ENCODE measurements at regions not wholly inside any gene's neighbourhood (a gene's known extent, or its start where the extent isn't known, plus 50 kb on each side); places are given as distances from the start of the nearest gene placed in this dataset.
"Not testable (repeated sequence)": the region's sequence is repeated elsewhere in the genome, so short reads cannot be mapped to it uniquely, and the experiment has no call there.

- H3K4me3 ChIP-seq (ENCODE audit: low read length): no peak overlapping the region
- no peaks in the 10 kb centered on the region for H3K4me1 ChIP-seq (ENCODE audit: low read length)
- H3K36me3 ChIP-seq (ENCODE audit: insufficient read depth, low read length): no peaks in the 10 kb centered on the region
- DNase-seq: no peak
- H2AFZ ChIP-seq (ENCODE audit: low read length): no peak overlapping the region
- no peak overlapping the region for H3K27ac ChIP-seq (ENCODE audit: low read length)
- no peak overlapping the region for H3K4me2 ChIP-seq (ENCODE audit: low read depth, low read length, poor library complexity, severe bottlenecking)
- no peaks in the 10 kb centered on the region for H3K9me2 ChIP-seq (replicated peaks; ENCODE audit: insufficient read depth, low read length)
- no peaks in the 10 kb centered on the region for H4K20me1 ChIP-seq (ENCODE audit: insufficient read depth, low read depth, low read length)
- H3K9me3 ChIP-seq (ENCODE audit: low read length): peaks cover 2% of the 10 kb centered on the region; the same call in 1 of the 2 replicates
- H3K9ac ChIP-seq (ENCODE audit: low read length): no peak overlapping the region
- no peaks in the 10 kb centered on the region for H3K79me2 ChIP-seq (ENCODE audit: low read length)
- no peaks in the 10 kb centered on the region for H3K27me3 ChIP-seq (ENCODE audit: low read length)
Observed at GRCh38 chr7:82599895-82600294, 156.3 kb upstream of the CACNA2D1 start.

DNA sequence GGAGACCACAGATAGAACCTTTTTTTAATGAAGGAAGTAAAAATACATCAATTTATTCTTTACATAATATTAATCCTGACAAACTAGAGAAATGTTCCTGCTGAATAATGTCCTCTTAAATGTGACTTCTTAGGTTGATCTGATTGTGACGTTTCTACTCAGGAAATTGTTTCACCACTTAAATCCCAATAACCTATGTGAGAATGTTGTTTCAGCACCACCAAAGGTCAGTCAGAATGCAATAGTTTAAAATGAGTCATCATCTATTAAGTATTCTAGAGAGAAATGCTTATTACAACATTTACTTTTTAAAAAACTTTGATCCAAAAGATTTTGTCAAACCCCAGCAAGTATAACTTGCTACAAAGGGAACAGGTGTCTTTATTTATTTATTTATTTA is 155.4 kb upstream of the CACNA2D1 start:
- Histone ChIP-seq H3K79me2 (ENCODE audit: low read length) (no peaks in the 10 kb centered on the region), H2AFZ (ENCODE audit: low read length) (no peak overlapping the region), H3K4me3 (ENCODE audit: low read length) (no peak overlapping the region), H3K27me3 (ENCODE audit: low read length) (no peaks in the 10 kb centered on the region), H3K36me3 (ENCODE audit: insufficient read depth, low read length) (no peaks in the 10 kb centered on the region), H3K9me3 (ENCODE audit: low read length) (peaks cover 6% of the 10 kb centered on the region), H3K9me2 (replicated peaks; ENCODE audit: insufficient read depth, low read length) (no peaks in the 10 kb centered on the region), H4K20me1 (ENCODE audit: insufficient read depth, low read depth, low read length) (no peaks in the 10 kb centered on the region), H3K27ac (ENCODE audit: low read length) (no peak overlapping the region), H3K9ac (ENCODE audit: low read length) (no peak overlapping the region), H3K4me2 (ENCODE audit: low read depth, low read length, poor library complexity, severe bottlenecking) (no peak overlapping the region), H3K4me1 (ENCODE audit: low read length) (no peaks in the 10 kb centered on the region)
- no peak for DNase-seq

DNA sequence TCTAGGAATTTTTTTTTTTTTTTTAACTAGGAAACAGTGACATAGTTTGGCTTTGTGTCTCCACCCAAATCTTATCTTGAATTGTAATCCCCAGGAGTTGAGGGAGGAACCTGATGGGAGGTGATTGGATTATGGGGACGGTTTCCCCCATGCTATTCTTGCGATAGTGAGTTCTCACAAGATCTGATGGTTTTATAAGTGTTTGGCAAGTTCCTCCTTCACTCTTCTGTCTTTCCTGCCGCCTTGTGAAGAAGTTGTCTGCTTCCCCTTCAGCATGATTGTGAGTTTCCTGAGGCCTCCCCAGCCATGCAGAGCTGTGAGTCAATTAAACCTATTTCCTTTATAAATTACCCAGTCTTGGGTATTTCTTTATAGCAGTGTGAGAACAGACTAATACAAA is 152.2 kb upstream of the CACNA2D1 start:
- DNase-seq; H3K4me1 ChIP-seq (ENCODE audit: low read length); H3K9ac ChIP-seq (ENCODE audit: low read length); H3K9me3 ChIP-seq (ENCODE audit: low read length); H3K36me3 ChIP-seq (ENCODE audit: insufficient read depth, low read length); H2AFZ ChIP-seq (ENCODE audit: low read length); H3K4me3 ChIP-seq (ENCODE audit: low read length); H3K27ac ChIP-seq (ENCODE audit: low read length); H3K27me3 ChIP-seq (ENCODE audit: low read length); H4K20me1 ChIP-seq (ENCODE audit: insufficient read depth, low read depth, low read length); H3K4me2 ChIP-seq (ENCODE audit: low read depth, low read length, poor library complexity, severe bottlenecking); H3K79me2 ChIP-seq (ENCODE audit: low read length); H3K9me2 ChIP-seq (replicated peaks; ENCODE audit: insufficient read depth, low read length): not testable (repeated sequence)

GRCh38 chr7:82595176-82595575 is 151.6 kb upstream of the CACNA2D1 start:
- no peak overlapping the region for H3K4me2 ChIP-seq (ENCODE audit: low read depth, low read length, poor library complexity, severe bottlenecking)
- H3K4me3 ChIP-seq (ENCODE audit: low read length): no peak overlapping the region
- H3K4me1 ChIP-seq (ENCODE audit: low read length): no peaks in the 10 kb centered on the region

DNA sequence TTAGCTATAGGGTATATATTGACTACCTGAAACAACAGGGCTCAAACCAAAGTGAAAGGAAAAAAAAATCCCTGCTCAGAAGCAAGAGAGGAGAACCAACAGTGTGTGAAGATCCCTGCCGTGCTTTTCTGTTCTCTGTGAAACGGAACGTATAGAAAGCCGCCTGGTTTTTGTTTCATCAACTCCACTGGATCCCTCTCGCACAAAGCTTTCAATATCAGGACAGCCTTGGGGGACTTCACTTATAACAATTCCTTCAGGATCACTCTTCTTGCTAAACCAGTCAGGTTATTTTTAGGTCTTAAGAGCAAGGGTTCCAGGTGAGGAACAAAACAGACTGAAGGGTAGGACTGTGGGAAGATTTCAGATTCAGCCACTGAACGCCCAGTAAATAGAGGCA is 151.1 kb upstream of the CACNA2D1 start:
- Histone ChIP-seq H3K27me3 (ENCODE audit: low read length) (no peaks in the 10 kb centered on the region), H2AFZ (ENCODE audit: low read length) (no peak overlapping the region)

More at GRCh38 chr7:82595176-82595575, 151.6 kb upstream of the CACNA2D1 start:
- Histone ChIP-seq H3K79me2 (ENCODE audit: low read length) (no peaks in the 10 kb centered on the region), H4K20me1 (ENCODE audit: insufficient read depth, low read depth, low read length) (no peaks in the 10 kb centered on the region), H3K9ac (ENCODE audit: low read length) (no peak overlapping the region), H3K27ac (ENCODE audit: low read length) (no peak overlapping the region), H2AFZ (ENCODE audit: low read length) (no peak overlapping the region), H3K27me3 (ENCODE audit: low read length) (no peaks in the 10 kb centered on the region), H3K9me3 (ENCODE audit: low read length) (peaks cover 6% of the 10 kb centered on the region), H3K9me2 (replicated peaks; ENCODE audit: insufficient read depth, low read length) (no peaks in the 10 kb centered on the region), H3K36me3 (ENCODE audit: insufficient read depth, low read length) (no peaks in the 10 kb centered on the region)
- DNase-seq: no peak

GRCh38 chr7:82593780-82594179 is 150.2 kb upstream of the CACNA2D1 start:
- no peaks in the 10 kb centered on the region for H3K36me3 ChIP-seq (ENCODE audit: insufficient read depth, low read length)
- DNase-seq: no peak
- no peak overlapping the region for H3K4me2 ChIP-seq (ENCODE audit: low read depth, low read length, poor library complexity, severe bottlenecking)
- no peaks in the 10 kb centered on the region for H4K20me1 ChIP-seq (ENCODE audit: insufficient read depth, low read depth, low read length)
- no peak overlapping the region for H3K4me3 ChIP-seq (ENCODE audit: low read length)
- H3K9me2 ChIP-seq (replicated peaks; ENCODE audit: insufficient read depth, low read length): no peaks in the 10 kb centered on the region
- H3K27me3 ChIP-seq (ENCODE audit: low read length): no peaks in the 10 kb centered on the region
- H3K79me2 ChIP-seq (ENCODE audit: low read length): no peaks in the 10 kb centered on the region
- peaks cover 8% of the 10 kb centered on the region for H3K9me3 ChIP-seq (ENCODE audit: low read length)
- H2AFZ ChIP-seq (ENCODE audit: low read length): no peak overlapping the region
- H3K4me1 ChIP-seq (ENCODE audit: low read length): no peaks in the 10 kb centered on the region
- H3K9ac ChIP-seq (ENCODE audit: low read length): no peak overlapping the region
- H3K27ac ChIP-seq (ENCODE audit: low read length): no peak overlapping the region

More for the DNA sequence above, 151.1 kb upstream of the CACNA2D1 start:
- no peak overlapping the region for H3K27ac ChIP-seq (ENCODE audit: low read length)
- DNase-seq: no peak
- H3K79me2 ChIP-seq (ENCODE audit: low read length): no peaks in the 10 kb centered on the region
- H3K9ac ChIP-seq (ENCODE audit: low read length): no peak overlapping the region
- H3K4me1 ChIP-seq (ENCODE audit: low read length): no peaks in the 10 kb centered on the region
- H3K9me3 ChIP-seq (ENCODE audit: low read length): peaks cover 6% of the 10 kb centered on the region
- H3K4me2 ChIP-seq (ENCODE audit: low read depth, low read length, poor library complexity, severe bottlenecking): no peak overlapping the region
- no peaks in the 10 kb centered on the region for H3K9me2 ChIP-seq (replicated peaks; ENCODE audit: insufficient read depth, low read length)
- H4K20me1 ChIP-seq (ENCODE audit: insufficient read depth, low read depth, low read length): no peaks in the 10 kb centered on the region
- H3K36me3 ChIP-seq (ENCODE audit: insufficient read depth, low read length): no peaks in the 10 kb centered on the region
- H3K4me3 ChIP-seq (ENCODE audit: low read length): no peak overlapping the region

- H3K9me3 ChIP-seq (ENCODE audit: low read length): peaks cover 8% of the 10 kb centered on the region
- H3K9ac ChIP-seq (ENCODE audit: low read length): no peak overlapping the region
- no peak overlapping the region for H3K27ac ChIP-seq (ENCODE audit: low read length)
- no peaks in the 10 kb centered on the region for H3K36me3 ChIP-seq (ENCODE audit: insufficient read depth, low read length)
- H4K20me1 ChIP-seq (ENCODE audit: insufficient read depth, low read depth, low read length): no peaks in the 10 kb centered on the region
- H3K79me2 ChIP-seq (ENCODE audit: low read length): no peaks in the 10 kb centered on the region
- no peak for DNase-seq
- no peaks in the 10 kb centered on the region for H3K27me3 ChIP-seq (ENCODE audit: low read length)
- H2AFZ ChIP-seq (ENCODE audit: low read length): no peak overlapping the region
- no peaks in the 10 kb centered on the region for H3K4me1 ChIP-seq (ENCODE audit: low read length)
- H3K9me2 ChIP-seq (replicated peaks; ENCODE audit: insufficient read depth, low read length): no peaks in the 10 kb centered on the region
- H3K4me3 ChIP-seq (ENCODE audit: low read length): no peak overlapping the region
- no peak overlapping the region for H3K4me2 ChIP-seq (ENCODE audit: low read depth, low read length, poor library complexity, severe bottlenecking)
Observed at GRCh38 chr7:82592416-82592815, 148.8 kb upstream of the CACNA2D1 start.

GRCh38 chr7:82579047-82579446 is 135.5 kb upstream of the CACNA2D1 start:
- no peaks in the 10 kb centered on the region for H3K9me3 ChIP-seq (ENCODE audit: low read length)
- no peak overlapping the region for H3K9ac ChIP-seq (ENCODE audit: low read length)
- H4K20me1 ChIP-seq (ENCODE audit: insufficient read depth, low read depth, low read length): no peaks in the 10 kb centered on the region
- H3K27me3 ChIP-seq (ENCODE audit: low read length): no peaks in the 10 kb centered on the region
- H3K9me2 ChIP-seq (replicated peaks; ENCODE audit: insufficient read depth, low read length): no peaks in the 10 kb centered on the region
- no peaks in the 10 kb centered on the region for H3K36me3 ChIP-seq (ENCODE audit: insufficient read depth, low read length)
- no peak for DNase-seq
- H3K79me2 ChIP-seq (ENCODE audit: low read length): no peaks in the 10 kb centered on the region
- no peak overlapping the region for H2AFZ ChIP-seq (ENCODE audit: low read length)
- no peaks in the 10 kb centered on the region for H3K4me1 ChIP-seq (ENCODE audit: low read length)
- H3K27ac ChIP-seq (ENCODE audit: low read length): no peak overlapping the region
- no peak overlapping the region for H3K4me3 ChIP-seq (ENCODE audit: low read length)
- H3K4me2 ChIP-seq (ENCODE audit: low read depth, low read length, poor library complexity, severe bottlenecking): no peak overlapping the region

- Histone ChIP-seq H4K20me1 (ENCODE audit: insufficient read depth, low read depth, low read length) (no peaks in the 10 kb centered on the region), H3K27me3 (ENCODE audit: low read length) (no peaks in the 10 kb centered on the region), H3K9ac (ENCODE audit: low read length) (no peak overlapping the region)
Observed at GRCh38 chr7:82578430-82578829, 134.9 kb upstream of the CACNA2D1 start.

More at GRCh38 chr7:82578430-82578829, 134.9 kb upstream of the CACNA2D1 start:
- no peak for DNase-seq
- no peaks in the 10 kb centered on the region for H3K4me1 ChIP-seq (ENCODE audit: low read length)
- H2AFZ ChIP-seq (ENCODE audit: low read length): no peak overlapping the region
- no peak overlapping the region for H3K4me2 ChIP-seq (ENCODE audit: low read depth, low read length, poor library complexity, severe bottlenecking)
- H3K36me3 ChIP-seq (ENCODE audit: insufficient read depth, low read length): no peaks in the 10 kb centered on the region
- H3K79me2 ChIP-seq (ENCODE audit: low read length): no peaks in the 10 kb centered on the region
- no peak overlapping the region for H3K4me3 ChIP-seq (ENCODE audit: low read length)
- H3K27ac ChIP-seq (ENCODE audit: low read length): no peak overlapping the region
- H3K9me2 ChIP-seq (replicated peaks; ENCODE audit: insufficient read depth, low read length): no peaks in the 10 kb centered on the region
- no peaks in the 10 kb centered on the region for H3K9me3 ChIP-seq (ENCODE audit: low read length)

Data from Karpas-422 (cell line).